ENCODE measurements at regions not wholly inside any gene's neighbourhood (a gene's known extent, or its start where the extent isn't known, plus 50 kb on each side); places are given as distances from the start of the nearest gene placed in this dataset.

- DNase-seq: no peak
Measured at GRCh38 chr6:143592335-143592734, 80.8 kb upstream of the FUCA2 start.

GRCh38 chr6:143591441-143591840, 79.9 kb upstream of the FUCA2 start:
- DNase-seq: no peak

GRCh38 chr6:143589162-143589561, 77.6 kb upstream of the FUCA2 start:
- no peak for DNase-seq

- no peak for DNase-seq
Measured at GRCh38 chr6:143586557-143586956, 75.0 kb upstream of the FUCA2 start.

- DNase-seq: no peak
Measured at GRCh38 chr6:143585716-143586115, 74.2 kb upstream of the FUCA2 start.

- DNase-seq: no peak
Measured at GRCh38 chr6:143585241-143585640, 73.7 kb upstream of the FUCA2 start.

GRCh38 chr6:143583542-143584327, 72.2 kb upstream of the FUCA2 start:
- DNase-seq: no peak

GRCh38 chr6:143581835-143582480, 70.4 kb upstream of the FUCA2 start:
- DNase-seq: no peak

GRCh38 chr6:143579703-143580102, 68.2 kb upstream of the FUCA2 start:
- no peak for DNase-seq

- no peak for DNase-seq
Measured at GRCh38 chr6:143578054-143578453, 66.5 kb upstream of the FUCA2 start.

GRCh38 chr6:143575901-143576426, 64.4 kb upstream of the FUCA2 start:
- DNase-seq: no peak

- peak; percentile 77 for DNase-seq
Measured at GRCh38 chr6:143575440-143575839, 63.9 kb upstream of the FUCA2 start.

GRCh38 chr6:143570147-143570853, 58.8 kb upstream of the FUCA2 start:
- DNase-seq: no peak

GRCh38 chr6:143569040-143569439, 57.5 kb upstream of the FUCA2 start:
- no peak for DNase-seq

- DNase-seq: no peak
Measured at GRCh38 chr6:143564484-143565017, 53.0 kb upstream of the FUCA2 start.

GRCh38 chr6:143562143-143562542, 50.6 kb upstream of the FUCA2 start:
- DNase-seq: no peak

Measured in activated CD4-positive, alpha-beta T cell treated with anti-CD3 and anti-CD28 coated beads, Interleukin-2, Interleukin-6, amounts not matched to agents 100 ng/mL and 50 ng/mL, durations not matched to agents 16 hours and 8 hours (primary cell).